ENCODE measurements at regions not wholly inside any gene's neighbourhood (a gene's known extent, or its start where the extent isn't known, plus 50 kb on each side); places are given as distances from the start of the nearest gene placed in this dataset.

DNA sequence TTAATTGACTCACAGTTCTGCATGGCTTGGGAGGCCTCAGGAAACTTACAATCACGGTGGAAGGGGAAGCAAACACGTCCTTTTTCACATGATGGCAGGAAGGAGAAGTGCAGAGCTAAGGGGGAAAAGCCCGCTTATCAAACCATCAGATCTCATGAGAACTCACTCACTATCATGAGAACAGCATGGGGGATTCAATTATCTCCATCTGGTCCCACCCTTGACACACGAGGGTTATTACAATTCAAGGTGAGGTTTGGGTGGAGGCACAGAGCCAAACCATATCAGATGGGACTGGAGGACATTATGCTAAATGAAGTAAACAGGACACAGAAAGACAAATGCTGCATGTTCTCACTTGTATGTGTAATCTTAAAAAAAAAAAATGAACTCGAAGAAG is 141.4 kb upstream of the HABP2 start:
- Histone ChIP-seq H3K4me1 (ENCODE audit: control insufficient read depth, insufficient read depth, low read length, poor library complexity, severe bottlenecking) (no peaks in the 10 kb centered on the region), H3K27ac (ENCODE audit: low read depth, low read length, severe bottlenecking) (no peak overlapping the region), H3K9me3 (ENCODE audit: control insufficient read depth, low read length) (no peaks in the 10 kb centered on the region), H3K36me3 (ENCODE audit: control insufficient read depth, insufficient read depth, low read length) (no peaks in the 10 kb centered on the region), H3K4me3 (ENCODE audit: extremely low read depth, insufficient read depth, low read length, poor library complexity, severe bottlenecking) (no peak overlapping the region)
- WGBS, 2 experiments (ENCODE audit: insufficient coverage in 2 of 2) = 50 to 72% methylated on average over 1 to 3 of the region's 5 CpGs

DNA sequence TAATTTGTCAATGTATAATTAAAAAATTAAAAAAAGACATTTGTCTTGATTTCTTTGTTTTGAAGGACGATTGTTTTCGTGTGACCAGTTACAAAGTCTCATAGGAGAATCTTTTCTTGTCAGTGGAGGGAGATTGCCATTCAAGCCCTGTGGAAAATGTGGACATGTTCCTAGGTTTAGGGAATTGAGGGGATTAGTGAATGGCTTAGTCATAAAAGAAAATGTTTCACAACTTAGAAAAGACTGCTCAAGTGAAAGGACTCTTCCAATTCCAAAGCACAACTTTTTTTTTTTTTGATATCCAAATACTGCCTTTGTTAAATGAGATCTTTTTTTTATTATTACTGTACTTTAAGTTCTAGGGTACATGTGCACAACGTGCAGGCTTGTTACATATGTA is 140.7 kb upstream of the HABP2 start:
- Histone ChIP-seq H3K4me3 (ENCODE audit: extremely low read depth, insufficient read depth, low read length, poor library complexity, severe bottlenecking) (no peak overlapping the region), H3K27ac (ENCODE audit: low read depth, low read length, severe bottlenecking) (no peak overlapping the region), H3K4me1 (ENCODE audit: control insufficient read depth, insufficient read depth, low read length, poor library complexity, severe bottlenecking) (no peaks in the 10 kb centered on the region), H3K36me3 (ENCODE audit: control insufficient read depth, insufficient read depth, low read length) (no peaks in the 10 kb centered on the region), H3K9me3 (ENCODE audit: control insufficient read depth, low read length) (no peaks in the 10 kb centered on the region)
- 85 to 100% methylated on average over 2 of the region's 3 CpGs for WGBS, 2 experiments (ENCODE audit: insufficient coverage in 2 of 2)

DNA sequence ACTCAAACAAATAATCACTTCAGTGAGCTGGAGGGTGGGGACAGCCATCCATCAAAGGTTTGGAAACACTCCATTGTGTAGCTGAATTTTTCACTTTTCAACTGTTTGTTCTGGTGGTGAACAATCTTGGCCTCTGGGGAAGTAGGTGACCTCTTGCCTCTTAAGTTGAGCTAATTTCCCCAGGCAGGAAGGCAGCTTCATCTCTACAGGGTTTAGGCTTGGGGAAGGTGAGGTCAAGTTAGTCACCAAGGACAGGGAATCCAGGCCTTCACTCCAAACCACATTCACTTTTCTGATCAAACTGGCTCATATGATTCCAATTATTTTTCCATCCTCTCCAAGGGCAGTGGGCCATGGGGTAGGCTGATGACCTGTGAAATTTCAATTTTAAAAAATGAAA is 138.3 kb upstream of the HABP2 start:
- Histone ChIP-seq H3K36me3 (ENCODE audit: control insufficient read depth, insufficient read depth, low read length) (no peaks in the 10 kb centered on the region), H3K4me3 (ENCODE audit: extremely low read depth, insufficient read depth, low read length, poor library complexity, severe bottlenecking) (no peak overlapping the region), H3K4me1 (ENCODE audit: control insufficient read depth, insufficient read depth, low read length, poor library complexity, severe bottlenecking) (no peaks in the 10 kb centered on the region), H3K9me3 (ENCODE audit: control insufficient read depth, low read length) (peaks cover 1% of the 10 kb centered on the region), H3K27ac (ENCODE audit: low read depth, low read length, severe bottlenecking) (no peak overlapping the region)

DNA sequence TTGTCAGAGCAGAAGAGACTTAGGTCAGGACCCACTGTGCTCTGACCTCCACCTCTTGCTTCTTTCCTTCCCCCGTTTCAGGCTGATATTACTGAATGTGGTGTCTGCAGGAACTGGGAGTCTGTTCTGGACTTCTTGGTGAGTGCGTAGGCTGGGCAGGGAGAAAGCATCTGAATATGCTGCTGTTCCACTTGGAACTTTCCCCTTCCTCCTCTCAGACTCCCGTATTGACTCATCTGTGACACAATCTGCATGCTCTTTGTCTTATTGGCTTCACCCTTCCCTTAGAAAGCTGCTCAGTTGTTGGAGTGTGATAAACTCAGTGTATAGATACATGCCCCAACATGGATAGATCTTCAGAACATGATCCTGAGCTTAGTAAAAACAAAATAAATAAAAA is 137.6 kb upstream of the HABP2 start:
- H3K27ac ChIP-seq (ENCODE audit: low read depth, low read length, severe bottlenecking) = no peak overlapping the region
- H3K4me3 ChIP-seq (ENCODE audit: extremely low read depth, insufficient read depth, low read length, poor library complexity, severe bottlenecking) = no peak overlapping the region
- no peaks in the 10 kb centered on the region for H3K4me1 ChIP-seq (ENCODE audit: control insufficient read depth, insufficient read depth, low read length, poor library complexity, severe bottlenecking)
- peaks cover 6% of the 10 kb centered on the region for H3K9me3 ChIP-seq (ENCODE audit: control insufficient read depth, low read length)
- no peaks in the 10 kb centered on the region for H3K36me3 ChIP-seq (ENCODE audit: control insufficient read depth, insufficient read depth, low read length)
- WGBS, 2 experiments (ENCODE audit: insufficient coverage in 2 of 2) = 100% methylated on average over 2 of the region's 3 CpGs; no CpG with 5 or more reads in 1 of the 2 experiments

DNA sequence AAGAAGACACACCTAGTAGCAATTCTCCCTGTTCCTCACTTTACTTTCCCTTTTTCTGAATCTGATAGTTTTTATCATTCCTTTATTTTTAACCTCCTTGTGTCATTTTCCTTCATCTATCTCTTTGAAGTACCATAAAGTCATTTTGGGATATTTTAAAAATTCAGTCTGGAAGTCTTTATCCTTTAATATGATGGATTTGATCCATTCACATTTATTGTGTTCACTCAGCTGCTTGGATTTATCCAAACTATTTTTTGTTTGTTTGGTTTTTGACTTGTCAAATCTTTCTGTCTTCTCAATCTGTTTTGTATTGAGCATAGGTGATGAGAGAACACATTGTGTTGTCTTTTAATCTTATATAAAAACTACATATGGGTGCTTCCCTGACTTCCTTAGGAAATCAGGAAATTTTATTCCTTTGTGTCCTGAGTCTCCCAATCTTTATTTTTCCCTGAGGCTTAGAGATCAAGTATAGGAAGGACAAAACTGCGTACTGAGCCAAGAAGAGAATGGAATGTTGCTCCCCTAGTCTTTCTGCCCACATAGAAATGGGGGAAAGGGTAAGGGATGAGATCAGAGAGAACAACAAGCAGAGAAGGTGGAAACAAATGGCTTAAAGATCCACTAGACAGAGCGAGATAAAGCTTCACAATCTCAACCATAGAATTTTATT is 132.7 kb upstream of the HABP2 start:
- Histone ChIP-seq H3K9me3 (ENCODE audit: control insufficient read depth, low read length) (peaks cover 13% of the 10 kb centered on the region), H3K4me3 (ENCODE audit: extremely low read depth, insufficient read depth, low read length, poor library complexity, severe bottlenecking) (no peak overlapping the region), H3K36me3 (ENCODE audit: control insufficient read depth, insufficient read depth, low read length) (no peaks in the 10 kb centered on the region), H3K4me1 (ENCODE audit: control insufficient read depth, insufficient read depth, low read length, poor library complexity, severe bottlenecking) (no peaks in the 10 kb centered on the region), H3K27ac (ENCODE audit: low read depth, low read length, severe bottlenecking) (no peak overlapping the region)
- WGBS, 2 experiments (ENCODE audit: insufficient coverage in 2 of 2) = 100% methylated on average over 1 of the region's 2 CpGs; no CpG with 5 or more reads in 1 of the 2 experiments

DNA sequence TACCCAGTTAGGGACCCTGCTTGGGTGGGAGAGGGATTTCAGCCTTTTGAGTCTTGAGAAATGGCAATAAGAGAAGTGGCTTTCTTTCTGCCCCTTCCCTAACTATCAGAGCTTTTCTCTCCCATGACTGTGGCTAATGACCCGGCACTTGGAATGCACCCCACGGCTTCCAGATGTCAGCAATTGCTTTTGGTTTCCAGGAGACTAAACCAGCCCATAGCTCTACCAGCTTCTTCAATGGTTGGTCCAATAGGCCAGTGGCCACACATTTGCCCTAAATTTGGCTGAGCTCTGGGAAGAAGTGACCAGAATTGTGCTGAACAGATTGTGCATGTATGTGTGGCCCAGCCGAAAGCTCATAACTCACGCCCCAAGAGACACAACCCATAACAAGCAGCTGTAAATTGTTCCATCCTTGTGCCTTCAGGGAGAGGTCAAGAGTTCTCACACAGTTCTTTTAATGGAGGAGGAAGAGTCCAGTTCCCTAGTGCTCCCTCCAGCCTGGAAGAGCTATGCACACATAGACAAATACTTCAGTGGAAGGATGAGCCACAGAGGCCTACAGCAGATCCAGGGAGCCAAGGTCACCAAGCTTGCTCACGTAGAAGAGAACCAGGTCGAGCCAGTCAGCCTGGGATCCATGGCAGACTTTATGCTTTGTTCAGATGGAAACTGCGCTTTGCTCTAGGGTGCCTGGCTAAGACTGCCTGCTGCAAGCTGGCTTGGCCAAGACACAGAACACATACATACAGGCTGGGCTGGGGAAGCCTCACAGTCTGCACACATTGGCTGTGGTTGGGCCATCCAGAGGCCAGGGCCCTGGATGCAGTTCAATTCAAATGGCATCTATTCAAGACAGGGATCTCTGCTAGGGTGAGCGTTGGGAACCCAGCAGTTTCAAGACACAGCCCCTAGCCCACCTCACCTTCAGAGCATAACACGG is 131.8 kb upstream of the HABP2 start:
- Histone ChIP-seq H3K36me3 (ENCODE audit: control insufficient read depth, insufficient read depth, low read length) (no peaks in the 10 kb centered on the region), H3K9me3 (ENCODE audit: control insufficient read depth, low read length) (peaks cover 13% of the 10 kb centered on the region), H3K4me3 (ENCODE audit: extremely low read depth, insufficient read depth, low read length, poor library complexity, severe bottlenecking) (no peak overlapping the region), H3K27ac (ENCODE audit: low read depth, low read length, severe bottlenecking) (no peak overlapping the region), H3K4me1 (ENCODE audit: control insufficient read depth, insufficient read depth, low read length, poor library complexity, severe bottlenecking) (no peaks in the 10 kb centered on the region)
- WGBS, 2 experiments (ENCODE audit: insufficient coverage in 2 of 2) = 86 to 95% methylated on average over 5 to 6 of the region's 9 CpGs

DNA sequence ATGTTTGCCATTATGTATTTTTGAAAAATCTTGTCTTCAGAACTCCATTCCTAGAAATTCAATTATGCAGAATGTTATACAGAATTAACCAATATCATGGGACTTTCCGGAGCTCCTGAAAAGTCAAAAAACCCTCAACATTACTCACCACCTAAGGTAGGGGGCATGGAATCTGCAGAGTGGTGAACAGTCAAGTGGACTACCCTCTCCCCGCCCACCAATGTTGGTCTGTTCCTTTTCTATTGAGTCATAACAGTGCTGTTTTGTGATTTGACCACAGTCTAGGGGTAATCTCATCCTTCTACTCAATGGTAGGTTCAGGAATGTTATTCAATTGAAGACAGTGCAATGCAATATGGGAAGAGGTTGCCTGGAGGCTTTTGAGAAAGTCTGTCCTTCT is 130.5 kb upstream of the HABP2 start:
- H3K36me3 ChIP-seq (ENCODE audit: control insufficient read depth, insufficient read depth, low read length) = no peaks in the 10 kb centered on the region
- no peak overlapping the region for H3K4me3 ChIP-seq (ENCODE audit: extremely low read depth, insufficient read depth, low read length, poor library complexity, severe bottlenecking)
- no peak overlapping the region for H3K27ac ChIP-seq (ENCODE audit: low read depth, low read length, severe bottlenecking)
- H3K9me3 ChIP-seq (ENCODE audit: control insufficient read depth, low read length) = peaks cover 13% of the 10 kb centered on the region
- 80% methylated on average over 1 of the region's 2 CpGs for WGBS, 2 experiments (ENCODE audit: insufficient coverage in 2 of 2)
- no peaks in the 10 kb centered on the region for H3K4me1 ChIP-seq (ENCODE audit: control insufficient read depth, insufficient read depth, low read length, poor library complexity, severe bottlenecking)

DNA sequence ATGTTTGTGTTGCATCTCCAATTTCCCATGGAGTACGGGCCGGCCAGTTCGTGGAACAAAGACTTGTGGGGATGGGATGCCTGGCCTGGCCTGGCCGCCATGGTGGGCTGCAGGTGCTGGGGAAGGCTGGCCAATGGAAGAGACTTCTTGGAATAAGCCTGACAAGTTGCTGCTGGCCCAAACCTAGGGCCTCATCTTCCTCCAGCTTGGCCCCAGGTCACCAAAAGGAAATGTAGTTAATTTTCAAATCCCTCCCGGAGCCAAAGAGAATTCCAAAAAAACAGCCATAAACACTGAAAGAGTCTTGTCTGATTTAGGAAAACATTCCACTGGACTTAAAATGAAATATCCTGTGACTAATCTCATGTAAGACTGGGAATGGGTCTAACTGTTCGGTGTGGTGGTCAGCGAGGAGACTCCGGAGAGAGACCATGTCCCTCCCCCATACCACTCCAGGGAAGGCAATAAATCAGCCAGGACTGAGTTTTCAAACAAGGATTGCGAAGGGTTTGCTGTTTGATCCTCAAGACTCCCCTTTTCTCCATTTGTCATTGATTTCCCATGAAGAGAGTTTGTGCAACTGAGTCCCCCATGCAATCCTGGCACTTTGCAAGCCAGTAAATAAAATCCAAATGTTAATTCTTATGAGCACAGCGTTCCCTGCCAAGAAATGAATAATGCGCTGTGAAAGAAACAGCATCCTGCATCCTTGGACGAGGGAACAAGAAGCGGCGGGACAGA is 128.7 kb upstream of the HABP2 start:
- Histone ChIP-seq H3K36me3 (ENCODE audit: control insufficient read depth, insufficient read depth, low read length) (no peaks in the 10 kb centered on the region), H3K27ac (ENCODE audit: low read depth, low read length, severe bottlenecking) (no peak overlapping the region), H3K9me3 (ENCODE audit: control insufficient read depth, low read length) (peaks cover 13% of the 10 kb centered on the region), H3K4me1 (ENCODE audit: control insufficient read depth, insufficient read depth, low read length, poor library complexity, severe bottlenecking) (no peaks in the 10 kb centered on the region), H3K4me3 (ENCODE audit: extremely low read depth, insufficient read depth, low read length, poor library complexity, severe bottlenecking) (no peak overlapping the region)
- 92 to 96% methylated on average over 10 of the region's 14 CpGs for WGBS, 2 experiments (ENCODE audit: insufficient coverage in 2 of 2)

DNA sequence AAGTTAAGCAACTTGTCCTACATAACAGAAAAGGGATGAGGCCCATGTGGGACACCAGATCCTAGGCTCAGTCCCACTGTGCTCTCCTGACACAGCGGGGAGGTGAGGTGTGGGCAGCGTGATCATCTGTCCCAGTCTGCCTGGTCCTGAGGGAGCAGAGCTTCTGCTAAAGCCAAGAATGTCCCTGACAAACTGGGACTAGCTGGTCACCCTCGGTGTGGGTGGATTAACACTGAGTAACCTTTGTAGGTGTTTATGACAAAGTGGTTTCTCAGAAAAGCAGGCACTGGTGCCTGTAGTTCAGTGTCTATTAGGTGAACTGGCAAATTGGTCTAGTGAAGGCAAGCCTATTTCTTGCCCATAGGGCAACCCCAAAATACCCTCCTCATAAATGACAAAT is 127.8 kb upstream of the HABP2 start:
- WGBS, 2 experiments (ENCODE audit: insufficient coverage in 2 of 2) = 92 to 100% methylated on average over 3 of the region's 3 CpGs
- Histone ChIP-seq H3K36me3 (ENCODE audit: control insufficient read depth, insufficient read depth, low read length) (no peaks in the 10 kb centered on the region), H3K4me3 (ENCODE audit: extremely low read depth, insufficient read depth, low read length, poor library complexity, severe bottlenecking) (no peak overlapping the region), H3K9me3 (ENCODE audit: control insufficient read depth, low read length) (peaks cover 8% of the 10 kb centered on the region), H3K4me1 (ENCODE audit: control insufficient read depth, insufficient read depth, low read length, poor library complexity, severe bottlenecking) (no peaks in the 10 kb centered on the region), H3K27ac (ENCODE audit: low read depth, low read length, severe bottlenecking) (no peak overlapping the region)

DNA sequence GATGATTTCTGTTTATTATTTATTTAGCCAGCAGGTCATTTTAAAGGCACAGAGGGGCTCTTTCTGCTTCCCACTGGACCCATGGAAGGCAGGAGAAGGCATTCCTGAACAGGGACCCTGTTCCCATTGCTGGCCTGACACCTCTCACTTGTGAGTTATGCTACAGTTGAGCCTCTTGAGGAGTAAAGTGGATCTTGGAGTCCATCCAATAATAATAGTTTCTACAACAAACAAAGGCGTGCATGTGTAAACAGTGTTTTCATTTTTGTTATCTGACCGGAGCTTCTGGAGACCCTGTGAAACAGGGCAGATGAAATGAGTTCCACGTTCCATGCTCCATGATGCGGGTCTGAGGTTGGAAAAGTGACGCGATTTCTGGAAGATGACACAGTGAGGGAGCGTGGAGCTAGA is 127.3 kb upstream of the HABP2 start:
- Histone ChIP-seq H3K36me3 (ENCODE audit: control insufficient read depth, insufficient read depth, low read length) (no peaks in the 10 kb centered on the region), H3K9me3 (ENCODE audit: control insufficient read depth, low read length) (peaks cover 4% of the 10 kb centered on the region), H3K4me1 (ENCODE audit: control insufficient read depth, insufficient read depth, low read length, poor library complexity, severe bottlenecking) (no peaks in the 10 kb centered on the region), H3K27ac (ENCODE audit: low read depth, low read length, severe bottlenecking) (no peak overlapping the region), H3K4me3 (ENCODE audit: extremely low read depth, insufficient read depth, low read length, poor library complexity, severe bottlenecking) (no peak overlapping the region)
- 87 to 92% methylated on average over 7 of the region's 7 CpGs for WGBS, 2 experiments (ENCODE audit: insufficient coverage in 2 of 2)
